Smooth muscle cell (in vitro differentiated cells): ENCODE measurements at regions not wholly inside any gene's neighbourhood (a gene's known extent, or its start where the extent isn't known, plus 50 kb on each side); places are given as distances from the start of the nearest gene placed in this dataset.

Experiments used
- DNase-seq: peaks from one replicate; lab custom pipeline; 2025; ENCODE audit not compliant: unreplicated experiment; lab: John Stamatoyannopoulos, UW
- H2AFZ ChIP-seq: fragments of 200-600 bp; sonication (generic); 2 replicates; pipeline ENCODE4 v1.6.0; 2016; ENCODE audit warnings: antibody characterized with exemption, low read depth, mild to moderate bottlenecking
- H3F3A ChIP-seq: fragments of 200-600 bp; sonication (generic); 2 replicates; pipeline ENCODE4 v1.6.0; 2017; ENCODE audit warnings: antibody characterized with exemption, low read depth
- H3K27ac ChIP-seq: fragments of 200-600 bp; sonication (generic); 2 replicates; pipeline ENCODE4 v1.5.1; 2016; ENCODE audit warnings: low read depth, mild to moderate bottlenecking
- H3K27me3 ChIP-seq: fragments of 200-600 bp; sonication (generic); 2 replicates; pipeline ENCODE4 v1.6.1; 2016; ENCODE audit warnings: low read depth, mild to moderate bottlenecking
- H3K36me3 ChIP-seq: fragments of 200-600 bp; sonication (generic); 2 replicates; pipeline ENCODE4 v1.5.1; 2016; ENCODE audit warnings: low read depth
- H3K4me1 ChIP-seq: fragments of 200-600 bp; sonication (generic); 2 replicates; pipeline ENCODE4 v1.5.1; 2016; ENCODE audit warnings: low read depth
- H3K4me2 ChIP-seq: fragments of 200-600 bp; sonication (generic); 2 replicates; pipeline ENCODE4 v1.6.0; 2016; ENCODE audit warnings: mild to moderate bottlenecking
- H3K4me3 ChIP-seq: fragments of 200-600 bp; sonication (generic); 2 replicates; pipeline ENCODE4 v1.5.1; 2016; ENCODE audit warnings: mild to moderate bottlenecking
- H3K79me2 ChIP-seq: fragments of 200-600 bp; sonication (generic); 2 replicates; pipeline ENCODE4 v1.6.0; 2016; ENCODE audit warnings: low read depth, mild to moderate bottlenecking
- H3K9ac ChIP-seq: fragments of 200-600 bp; sonication (generic); 2 replicates; pipeline ENCODE4 v1.6.0; 2016; ENCODE audit warnings: low read depth
- H3K9me3 ChIP-seq: fragments of 200-600 bp; sonication (generic); replicated peaks from 2 replicates; pipeline ENCODE4 v1.5.1; 2016; ENCODE audit warnings: low read depth
- H4K20me1 ChIP-seq: fragments of 200-600 bp; sonication (generic); 2 replicates; pipeline ENCODE4 v1.6.0; 2016; ENCODE audit warnings: low read depth
- WGBS: methylation state at CpG from one replicate; pipeline ENCODE4 v1.1.7; 2016; ENCODE audit warnings: low lambda C conversion rate; 5-methylcytosine and 5-hydroxymethylcytosine counted together
- TF ChIP-seq, protein P1 (sequence below): fragments of 200-600 bp; sonication (generic); IDR thresholded peaks from 2 replicates; pipeline ENCODE4 v1.5.1; 2017; ENCODE audit warnings: borderline replicate concordance, mild to moderate bottlenecking, antibody characterized with exemption; ENCODE audit not compliant: insufficient read depth, poor library complexity, severe bottlenecking

DNA sequence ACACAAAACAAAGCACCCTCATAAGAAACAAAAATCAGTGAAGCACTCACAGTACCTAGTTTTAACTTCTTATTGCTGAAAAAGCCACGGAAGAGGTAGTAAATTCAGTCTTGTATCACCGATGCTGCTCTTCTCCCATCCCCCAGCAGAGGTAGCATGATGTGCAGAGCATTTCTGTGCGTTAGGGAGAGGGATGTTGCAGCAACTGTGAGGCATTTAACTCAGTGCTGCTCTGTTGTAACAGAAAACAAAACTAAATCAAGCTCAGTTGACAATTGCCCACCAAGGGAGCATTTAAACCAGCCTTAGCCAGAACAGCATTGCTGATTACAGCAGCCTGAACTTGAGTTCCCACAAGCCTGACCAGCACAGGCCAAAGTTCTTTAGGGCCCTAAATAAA lies 1279.7 kb upstream of the ADGRL3 start:
- no peaks in the 10 kb centered on the region for H3F3A ChIP-seq
- H2AFZ ChIP-seq: no peak overlapping the region
- H3K4me1 ChIP-seq: no peaks in the 10 kb centered on the region
- no peak for DNase-seq
- H3K27me3 ChIP-seq: no peaks in the 10 kb centered on the region
- H4K20me1 ChIP-seq: no peaks in the 10 kb centered on the region
- WGBS: 67% methylated on average over 3 of the region's 3 CpGs
- no peak overlapping the region for H3K4me2 ChIP-seq
- no peaks in the 10 kb centered on the region for H3K36me3 ChIP-seq
- no peak overlapping the region for H3K9ac ChIP-seq
- no peaks in the 10 kb centered on the region for H3K79me2 ChIP-seq
- TF ChIP-seq, protein P1, sequence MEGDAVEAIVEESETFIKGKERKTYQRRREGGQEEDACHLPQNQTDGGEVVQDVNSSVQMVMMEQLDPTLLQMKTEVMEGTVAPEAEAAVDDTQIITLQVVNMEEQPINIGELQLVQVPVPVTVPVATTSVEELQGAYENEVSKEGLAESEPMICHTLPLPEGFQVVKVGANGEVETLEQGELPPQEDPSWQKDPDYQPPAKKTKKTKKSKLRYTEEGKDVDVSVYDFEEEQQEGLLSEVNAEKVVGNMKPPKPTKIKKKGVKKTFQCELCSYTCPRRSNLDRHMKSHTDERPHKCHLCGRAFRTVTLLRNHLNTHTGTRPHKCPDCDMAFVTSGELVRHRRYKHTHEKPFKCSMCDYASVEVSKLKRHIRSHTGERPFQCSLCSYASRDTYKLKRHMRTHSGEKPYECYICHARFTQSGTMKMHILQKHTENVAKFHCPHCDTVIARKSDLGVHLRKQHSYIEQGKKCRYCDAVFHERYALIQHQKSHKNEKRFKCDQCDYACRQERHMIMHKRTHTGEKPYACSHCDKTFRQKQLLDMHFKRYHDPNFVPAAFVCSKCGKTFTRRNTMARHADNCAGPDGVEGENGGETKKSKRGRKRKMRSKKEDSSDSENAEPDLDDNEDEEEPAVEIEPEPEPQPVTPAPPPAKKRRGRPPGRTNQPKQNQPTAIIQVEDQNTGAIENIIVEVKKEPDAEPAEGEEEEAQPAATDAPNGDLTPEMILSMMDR: no peak
- no peaks in the 10 kb centered on the region for H3K9me3 ChIP-seq
- H3K4me3 ChIP-seq: no peak overlapping the region
- no peak overlapping the region for H3K27ac ChIP-seq

DNA sequence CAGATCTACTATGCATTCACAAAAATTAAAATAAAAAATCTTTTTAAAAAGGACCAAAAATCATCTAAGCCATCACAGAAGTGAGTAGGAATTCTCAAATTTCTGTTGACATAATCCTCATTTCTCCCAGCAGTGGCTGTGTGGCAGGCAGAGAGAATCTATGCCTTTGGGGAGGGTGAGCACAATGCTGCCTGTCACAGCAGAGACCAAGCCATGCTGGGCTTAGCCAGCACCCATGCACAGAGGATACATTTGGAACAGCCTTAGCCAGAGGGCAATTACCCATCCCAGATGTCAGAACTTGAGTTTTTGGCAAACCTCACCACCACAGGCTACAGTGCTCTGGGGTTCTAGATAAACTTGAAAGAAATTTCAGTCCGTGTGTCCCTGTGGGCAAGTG lies 1274.8 kb upstream of the ADGRL3 start:
- TF ChIP-seq, protein P1: no peak
- DNase-seq: no peak
- 88% methylated on average over 1 of the region's 1 CpG for WGBS
- Histone ChIP-seq H4K20me1 (no peaks in the 10 kb centered on the region), H3K4me3 (no peak overlapping the region), H3K4me2 (no peak overlapping the region), H3K36me3 (no peaks in the 10 kb centered on the region), H2AFZ (no peak overlapping the region), H3F3A (no peaks in the 10 kb centered on the region), H3K9me3 (peaks cover 2% of the 10 kb centered on the region), H3K27me3 (no peaks in the 10 kb centered on the region), H3K9ac (no peak overlapping the region), H3K27ac (no peak overlapping the region), H3K4me1 (no peaks in the 10 kb centered on the region), H3K79me2 (no peaks in the 10 kb centered on the region)

DNA sequence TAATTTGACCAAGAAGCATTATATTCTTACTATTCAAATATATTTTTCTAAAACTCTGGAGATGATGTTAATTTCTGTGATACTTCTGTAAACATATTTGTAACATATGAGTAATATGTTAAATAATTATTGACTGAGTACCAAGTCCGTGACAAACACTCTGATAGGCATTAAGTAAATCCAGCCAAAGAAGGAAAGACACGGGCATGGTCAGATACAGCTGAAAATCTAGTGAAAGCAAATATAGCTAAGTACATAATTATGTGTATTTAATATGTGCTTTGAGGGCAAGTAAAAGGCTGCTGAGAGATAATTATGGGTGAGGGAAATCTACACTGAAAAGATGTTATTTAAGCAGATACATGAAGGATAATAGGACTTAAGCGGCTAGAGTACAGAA lies 1263.6 kb upstream of the ADGRL3 start:
- H3K79me2 ChIP-seq: no peaks in the 10 kb centered on the region
- no peaks in the 10 kb centered on the region for H3F3A ChIP-seq
- H2AFZ ChIP-seq: no peak overlapping the region
- H3K4me3 ChIP-seq: no peak overlapping the region
- no peak for DNase-seq
- no peaks in the 10 kb centered on the region for H3K9me3 ChIP-seq
- WGBS: 88% methylated on average over 3 of the region's 3 CpGs
- TF ChIP-seq, protein P1: no peak
- no peak overlapping the region for H3K9ac ChIP-seq
- no peak overlapping the region for H3K27ac ChIP-seq
- H4K20me1 ChIP-seq: no peaks in the 10 kb centered on the region
- H3K4me2 ChIP-seq: no peak overlapping the region
- H3K27me3 ChIP-seq: no peaks in the 10 kb centered on the region
- no peaks in the 10 kb centered on the region for H3K4me1 ChIP-seq
- H3K36me3 ChIP-seq: no peaks in the 10 kb centered on the region

DNA sequence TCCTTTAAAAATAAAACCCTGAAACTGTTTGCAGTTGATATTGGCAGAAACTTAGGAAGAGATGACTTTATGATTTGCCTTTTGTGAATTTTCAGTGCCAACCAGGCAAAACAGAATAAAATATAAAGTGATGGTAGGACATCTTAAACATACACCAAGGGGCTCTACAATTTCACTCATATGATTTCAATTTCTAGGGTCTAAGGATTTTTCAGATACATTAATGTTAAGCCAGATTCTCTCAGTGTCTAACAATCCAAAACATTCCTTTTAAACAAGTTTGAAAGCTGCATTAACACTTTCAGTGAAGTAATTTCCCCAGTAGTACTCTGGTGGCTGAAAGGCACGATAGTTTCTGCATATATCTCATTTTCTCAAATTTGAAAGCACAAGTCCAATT lies 1262.0 kb upstream of the ADGRL3 start:
- no peak for DNase-seq

More for the DNA sequence above, 1262.0 kb upstream of the ADGRL3 start:
- no peaks in the 10 kb centered on the region for H3F3A ChIP-seq
- 90% methylated on average over 1 of the region's 1 CpG for WGBS
- no peaks in the 10 kb centered on the region for H3K4me1 ChIP-seq
- H3K36me3 ChIP-seq: no peaks in the 10 kb centered on the region
- H3K27me3 ChIP-seq: no peaks in the 10 kb centered on the region
- no peaks in the 10 kb centered on the region for H3K9me3 ChIP-seq
- H3K79me2 ChIP-seq: no peaks in the 10 kb centered on the region
- no peak overlapping the region for H3K9ac ChIP-seq
- no peak overlapping the region for H3K4me3 ChIP-seq
- TF ChIP-seq, protein P1: no peak
- no peak overlapping the region for H3K27ac ChIP-seq
- peak overlapping the region; percentile 20 for H2AFZ ChIP-seq
- H4K20me1 ChIP-seq: no peaks in the 10 kb centered on the region
- no peak overlapping the region for H3K4me2 ChIP-seq
